GM21619 (cell line): ENCODE measurements at regions not wholly inside any gene's neighbourhood (a gene's known extent, or its start where the extent isn't known, plus 50 kb on each side); places are given as distances from the start of the nearest gene placed in this dataset.
A peak's percentile ranks its signal among the peaks of the same experiment; 100 is the strongest.
"Not testable (repeated sequence)": the region's sequence is repeated elsewhere in the genome, so short reads cannot be mapped to it uniquely, and the experiment has no call there.

Experiments
- ATAC-seq: cut with Tn5 transposase; IDR thresholded peaks from one replicate; pipeline ENCODE4 v1.9.1; 2021; ENCODE audit not compliant: unreplicated experiment

- no peak for ATAC-seq
These were observed 271.2 kb downstream of the LPIN1 start for GRCh38 chr2:12017499-12018157.

GRCh38 chr2:12018726-12019125 is 272.3 kb downstream of the LPIN1 start:
- ATAC-seq, result not testable (repeated sequence)

GRCh38 chr2:12020833-12021469 is 274.5 kb downstream of the LPIN1 start:
- ATAC-seq, result no peak

GRCh38 chr2:12024197-12024907 is 277.9 kb downstream of the LPIN1 start:
- ATAC-seq, result not testable (repeated sequence)

GRCh38 chr2:12027136-12027535 is 280.7 kb downstream of the LPIN1 start:
- ATAC-seq, result no peak

GRCh38 chr2:12031866-12032265 is 285.4 kb downstream of the LPIN1 start:
- ATAC-seq, result no peak

GRCh38 chr2:12032398-12032797 is 286.0 kb downstream of the LPIN1 start:
- ATAC-seq, result peak; percentile 73

- no peak for ATAC-seq
These were observed 286.5 kb downstream of the LPIN1 start for GRCh38 chr2:12032975-12033374.

GRCh38 chr2:12033494-12033893 is 287.1 kb downstream of the LPIN1 start:
- no peak for ATAC-seq

GRCh38 chr2:12034382-12034781 is 287.9 kb downstream of the LPIN1 start:
- no peak for ATAC-seq

- no peak for ATAC-seq
These were observed 288.7 kb downstream of the LPIN1 start for GRCh38 chr2:12035029-12035720.

- no peak for ATAC-seq
These were observed 289.7 kb downstream of the LPIN1 start for GRCh38 chr2:12035956-12036639.

- no peak for ATAC-seq
These were observed 290.2 kb downstream of the LPIN1 start for GRCh38 chr2:12036640-12036983.

- ATAC-seq, result no peak
These were observed 290.9 kb downstream of the LPIN1 start for GRCh38 chr2:12037301-12037700.

- ATAC-seq, result no peak
These were observed 294.8 kb downstream of the LPIN1 start for GRCh38 chr2:12041236-12041635.

- no peak for ATAC-seq
These were observed 296.7 kb downstream of the LPIN1 start for GRCh38 chr2:12043131-12043530.

GRCh38 chr2:12044857-12045256 is 298.4 kb downstream of the LPIN1 start:
- ATAC-seq, result peak; percentile 47

GRCh38 chr2:12045864-12046291 is 299.4 kb downstream of the LPIN1 start:
- peak; percentile 58 for ATAC-seq

- ATAC-seq, result no peak
These were observed 300.2 kb downstream of the LPIN1 start for GRCh38 chr2:12046641-12047040.

- no peak for ATAC-seq
These were observed 301.3 kb downstream of the LPIN1 start for GRCh38 chr2:12047761-12048160.

- ATAC-seq, result no peak
These were observed 302.1 kb downstream of the LPIN1 start for GRCh38 chr2:12048550-12048949.
